Caco-2 (cell line): ENCODE measurements at regions not wholly inside any gene's neighbourhood (a gene's known extent, or its start where the extent isn't known, plus 50 kb on each side); places are given as distances from the start of the nearest gene placed in this dataset.

Source experiments
- BruUV-seq: library from RNA; stranded (reverse); fragments of 400-500 nt; replicated peaks from 2 replicates; lab custom pipeline; 2021; lab: Mats Ljungman, UMichigan
- CTCF ChIA-PET: fragments of 300-600 bp; sonication (Branson Sonifier 250); formaldehyde crosslinking; loops from one replicate; lab custom pipeline; 2022; ENCODE audit warnings: antibody characterized with exemption; lab: Charles Lee
- POLR2A ChIA-PET: fragments of 300-600 bp; sonication (Branson Sonifier 250); formaldehyde crosslinking; loops from one replicate; lab custom pipeline; 2022; ENCODE audit warnings: antibody characterized with exemption; lab: Charles Lee
- DNase-seq, 2 experiments: peaks; one replicate each; pipeline versions ENCODE4 v3.0.0 to v3.0.0-alpha.2; 2020 to 2022
- H3K27me3 ChIP-seq: replicated peaks from 2 replicates; pipeline ENCODE4 v1.6.0; 2011; ENCODE audit warnings: low read length; ENCODE audit not compliant: control insufficient read depth, insufficient read depth
- H3K36me3 ChIP-seq: 2 replicates; pipeline ENCODE4 v1.5.1; 2011; ENCODE audit warnings: low read length; ENCODE audit not compliant: control insufficient read depth, insufficient read depth
- H3K4me1 ChIP-seq: fragments of 250-450 bp; sonication (Bioruptor Pico); 2 replicates; pipeline ENCODE4 v1.5.1; 2020; ENCODE audit warnings: mild to moderate bottlenecking
- H3K4me3 ChIP-seq: 2 replicates; pipeline ENCODE4 v1.5.1; 2011; ENCODE audit warnings: low read depth, mild to moderate bottlenecking, control low read depth, low read length
- H3K9me3 ChIP-seq: fragments of 250-450 bp; sonication (Bioruptor Pico); 2 replicates; pipeline ENCODE4 v1.5.1; 2020; ENCODE audit warnings: mild to moderate bottlenecking, moderate library complexity
- H3K27ac Mint-ChIP-seq: one replicate; pipeline ENCODE4 v1.8.0; 2022; ENCODE audit warnings: mixed read lengths; ENCODE audit not compliant: unreplicated experiment
- H3K27me3 Mint-ChIP-seq: one replicate; pipeline ENCODE4 v1.8.0; 2022; ENCODE audit warnings: mixed read lengths; ENCODE audit not compliant: insufficient read depth, unreplicated experiment
- H3K36me3 Mint-ChIP-seq: one replicate; pipeline ENCODE4 v1.8.0; 2022; ENCODE audit warnings: mild to moderate bottlenecking, mixed read lengths; ENCODE audit not compliant: insufficient read depth, unreplicated experiment
- H3K4me1 Mint-ChIP-seq: one replicate; pipeline ENCODE4 v1.8.0; 2022; ENCODE audit warnings: low read depth, mixed read lengths; ENCODE audit not compliant: unreplicated experiment
- H3K4me3 Mint-ChIP-seq: one replicate; pipeline ENCODE4 v1.8.0; 2022; ENCODE audit warnings: mild to moderate bottlenecking, moderate library complexity, mixed read lengths; ENCODE audit not compliant: unreplicated experiment
- H3K9me3 Mint-ChIP-seq: one replicate; pipeline ENCODE4 v1.8.0; 2022; ENCODE audit warnings: mixed read lengths; ENCODE audit not compliant: unreplicated experiment
- intact Hi-C: fragments of 100-400 bp; cut with micrococcal nuclease; formaldehyde crosslinking; loops from one replicate; pipeline ENCODE4 v1.10.0; 2022; ENCODE audit not compliant: unreplicated experiment
- TF ChIP-seq, protein P1 (sequence below), 2 experiments: fragments of 200-600 bp in 1 of 2; IDR thresholded peaks; 1 replicate in 1 of 2; 2 replicates in 1 of 2; pipeline versions ENCODE4 v1.5.1 to v1.8.0; 2011 to 2022; ENCODE audit warnings: antibody characterized with exemption in 1 of 2, control low read depth in 1 of 2, inconsistent platforms in 1 of 2, low read depth in 1 of 2, low read length in 1 of 2, mild to moderate bottlenecking in 1 of 2, moderate library complexity in 1 of 2; ENCODE audit not compliant: insufficient read depth in 1 of 2, severe bottlenecking in 1 of 2, unreplicated experiment in 1 of 2

- no peaks in the 10 kb centered on the region for H3K9me3 ChIP-seq
- H3K27me3 ChIP-seq = no peaks in the 10 kb centered on the region
- no peaks in the 10 kb centered on the region for H3K36me3 ChIP-seq
- no peak overlapping the region for H3K4me3 Mint-ChIP-seq
- no peaks in the 10 kb centered on the region for H3K36me3 Mint-ChIP-seq
- ChIA-PET CTCF (no interaction called here), POLR2A (no interaction called here)
- H3K27ac Mint-ChIP-seq = no peak overlapping the region
- intact Hi-C loops = no loop called here
- TF ChIP-seq, protein P1, sequence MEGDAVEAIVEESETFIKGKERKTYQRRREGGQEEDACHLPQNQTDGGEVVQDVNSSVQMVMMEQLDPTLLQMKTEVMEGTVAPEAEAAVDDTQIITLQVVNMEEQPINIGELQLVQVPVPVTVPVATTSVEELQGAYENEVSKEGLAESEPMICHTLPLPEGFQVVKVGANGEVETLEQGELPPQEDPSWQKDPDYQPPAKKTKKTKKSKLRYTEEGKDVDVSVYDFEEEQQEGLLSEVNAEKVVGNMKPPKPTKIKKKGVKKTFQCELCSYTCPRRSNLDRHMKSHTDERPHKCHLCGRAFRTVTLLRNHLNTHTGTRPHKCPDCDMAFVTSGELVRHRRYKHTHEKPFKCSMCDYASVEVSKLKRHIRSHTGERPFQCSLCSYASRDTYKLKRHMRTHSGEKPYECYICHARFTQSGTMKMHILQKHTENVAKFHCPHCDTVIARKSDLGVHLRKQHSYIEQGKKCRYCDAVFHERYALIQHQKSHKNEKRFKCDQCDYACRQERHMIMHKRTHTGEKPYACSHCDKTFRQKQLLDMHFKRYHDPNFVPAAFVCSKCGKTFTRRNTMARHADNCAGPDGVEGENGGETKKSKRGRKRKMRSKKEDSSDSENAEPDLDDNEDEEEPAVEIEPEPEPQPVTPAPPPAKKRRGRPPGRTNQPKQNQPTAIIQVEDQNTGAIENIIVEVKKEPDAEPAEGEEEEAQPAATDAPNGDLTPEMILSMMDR (IDR thresholded peaks at IDR 0.05; ENCODE audit: insufficient read depth in 1 of 2, low read depth in 1 of 2, low read length in 1 of 2, severe bottlenecking in 1 of 2, unreplicated experiment in 1 of 2) = no peak
- DNase-seq = no peak
- no TSS peak for BruUV-seq
- H3K4me1 Mint-ChIP-seq = no peaks in the 10 kb centered on the region
- H3K4me3 ChIP-seq = no peak overlapping the region
- H3K4me1 ChIP-seq = no peaks in the 10 kb centered on the region
- peaks cover 12% of the 10 kb centered on the region for H3K27me3 Mint-ChIP-seq
- no peaks in the 10 kb centered on the region for H3K9me3 Mint-ChIP-seq
These were observed 88.1 kb upstream of the ZNF81 start for GRCh38 chrX:47748576-47748975.

DNA sequence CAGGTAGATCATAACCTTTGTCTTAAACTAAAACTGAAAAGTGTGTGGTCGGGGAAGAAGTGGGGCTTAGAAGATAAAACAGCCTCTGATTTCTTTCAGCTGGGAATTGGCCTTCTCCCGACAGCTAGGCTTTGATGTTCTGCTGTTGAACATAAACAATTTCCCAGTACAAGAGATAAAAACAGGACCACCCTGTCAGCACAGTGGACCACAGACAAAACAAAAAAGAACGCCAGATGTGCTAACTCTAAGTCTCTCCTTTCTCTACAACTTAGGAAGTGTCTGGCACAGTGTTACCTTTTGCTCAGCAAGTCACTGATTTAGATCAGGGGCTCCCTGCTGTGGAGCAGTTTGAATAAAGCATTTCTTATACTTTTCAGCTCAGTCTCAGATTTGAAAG is 87.5 kb upstream of the UXT start:
- intact Hi-C loops = no loop called here
- CTCF ChIA-PET = no interaction called here

GRCh38 chrX:47745416-47745815 is 86.4 kb upstream of the UXT start:
- DNase-seq = no peak
- TF ChIP-seq, protein P1 (IDR thresholded peaks at IDR 0.05; ENCODE audit: insufficient read depth in 1 of 2, low read depth in 1 of 2, low read length in 1 of 2, severe bottlenecking in 1 of 2, unreplicated experiment in 1 of 2) = no peak
- no TSS peak for BruUV-seq
- H3K4me3 Mint-ChIP-seq = no peak overlapping the region
- ChIA-PET CTCF (no interaction called here), POLR2A (no interaction called here)
- H3K9me3 Mint-ChIP-seq = no peaks in the 10 kb centered on the region
- intact Hi-C loops = no loop called here
- no peaks in the 10 kb centered on the region for H3K27me3 ChIP-seq
- no peaks in the 10 kb centered on the region for H3K9me3 ChIP-seq
- no peak overlapping the region for H3K27ac Mint-ChIP-seq
- H3K27me3 Mint-ChIP-seq = peaks cover 12% of the 10 kb centered on the region
- H3K4me1 ChIP-seq = no peaks in the 10 kb centered on the region
- H3K4me1 Mint-ChIP-seq = no peaks in the 10 kb centered on the region
- H3K4me3 ChIP-seq = no peak overlapping the region
- H3K36me3 ChIP-seq = no peaks in the 10 kb centered on the region
- H3K36me3 Mint-ChIP-seq = no peaks in the 10 kb centered on the region

More for the DNA sequence above, 87.5 kb upstream of the UXT start:
- no peaks in the 10 kb centered on the region for H3K36me3 ChIP-seq
- no peaks in the 10 kb centered on the region for H3K4me1 Mint-ChIP-seq
- H3K9me3 ChIP-seq = no peaks in the 10 kb centered on the region
- no peaks in the 10 kb centered on the region for H3K4me1 ChIP-seq
- H3K9me3 Mint-ChIP-seq = no peaks in the 10 kb centered on the region
- H3K36me3 Mint-ChIP-seq = no peaks in the 10 kb centered on the region
- no peak overlapping the region for H3K4me3 Mint-ChIP-seq
- no peak overlapping the region for H3K27ac Mint-ChIP-seq
- POLR2A ChIA-PET = no interaction called here
- peaks cover 12% of the 10 kb centered on the region for H3K27me3 Mint-ChIP-seq
- H3K4me3 ChIP-seq = no peak overlapping the region
- no peak for DNase-seq
- TF ChIP-seq, protein P1 (IDR thresholded peaks at IDR 0.05; ENCODE audit: insufficient read depth in 1 of 2, low read depth in 1 of 2, low read length in 1 of 2, severe bottlenecking in 1 of 2, unreplicated experiment in 1 of 2) = no peak
- BruUV-seq = no TSS peak
- no peaks in the 10 kb centered on the region for H3K27me3 ChIP-seq
